Prostate gland (tissue), 2 donors: ENCODE measurements at regions not wholly inside any gene's neighbourhood (a gene's known extent, or its start where the extent isn't known, plus 50 kb on each side); places are given as distances from the start of the nearest gene placed in this dataset.

Experiments
- DNase-seq: peaks from one replicate; pipeline ENCODE4 v3.0.0-alpha.2; 2019; ENCODE audit warnings: low spot score
- H3K27ac ChIP-seq, 2 donors: fragments of 200-600 bp; sonication (generic); 2 replicates each; pipeline ENCODE4 v1.5.1; 2017 to 2019
- H3K27me3 ChIP-seq: fragments of 200-600 bp; sonication (generic); replicated peaks from 2 replicates; pipeline ENCODE4 v1.5.1; 2019; ENCODE audit not compliant: insufficient read depth
- H3K36me3 ChIP-seq, 2 donors: fragments of 200-600 bp; sonication (generic); 1 replicate in 1 of 2; 2 replicates in 1 of 2; pipeline versions ENCODE4 v1.5.1 to v1.8.1; 2017 to 2019
- H3K4me1 ChIP-seq: fragments of 200-600 bp; sonication (generic); replicated peaks from 2 replicates; pipeline ENCODE4 v1.5.1; 2019
- H3K4me3 ChIP-seq, 2 donors: fragments of 200-600 bp; sonication (generic); 2 replicates each; pipeline ENCODE4 v1.5.1; 2017 to 2019
- H3K9me3 ChIP-seq: fragments of 200-600 bp; sonication (generic); 2 replicates; pipeline ENCODE4 v1.5.1; 2017
- POLR2A ChIP-seq: fragments of 450-650 bp; IDR thresholded peaks from one replicate; pipeline ENCODE4 v1.6.1; 2016; ENCODE audit warnings: antibody characterized with exemption, mild to moderate bottlenecking
- POLR2AphosphoS5 ChIP-seq: sonication (generic); formaldehyde crosslinking; IDR thresholded peaks from one replicate; pipeline ENCODE4 v1.6.1; 2017; ENCODE audit warnings: antibody characterized with exemption
- WGBS: methylation state at CpG from one replicate; pipeline ENCODE4 v1.1.5; 2018; 5-methylcytosine and 5-hydroxymethylcytosine counted together
- intact Hi-C: fragments of 100-400 bp; cut with DNase I; formaldehyde crosslinking; loops from one replicate; pipeline ENCODE4 v1.14.2; 2022
- TF ChIP-seq, protein P1 (sequence below), 4 experiments: fragments of 200-600 bp in 2 of 4; fragments of 450-650 bp in 2 of 4; sonication (generic) in 2 of 4; IDR thresholded peaks; 1 replicate in 3 of 4; 2 replicates in 1 of 4; pipeline ENCODE4 v1.5.1; 2016 to 2019; ENCODE audit warnings: antibody characterized with exemption in 4 of 4, mild to moderate bottlenecking in 2 of 4, moderate library complexity in 2 of 4

DNA sequence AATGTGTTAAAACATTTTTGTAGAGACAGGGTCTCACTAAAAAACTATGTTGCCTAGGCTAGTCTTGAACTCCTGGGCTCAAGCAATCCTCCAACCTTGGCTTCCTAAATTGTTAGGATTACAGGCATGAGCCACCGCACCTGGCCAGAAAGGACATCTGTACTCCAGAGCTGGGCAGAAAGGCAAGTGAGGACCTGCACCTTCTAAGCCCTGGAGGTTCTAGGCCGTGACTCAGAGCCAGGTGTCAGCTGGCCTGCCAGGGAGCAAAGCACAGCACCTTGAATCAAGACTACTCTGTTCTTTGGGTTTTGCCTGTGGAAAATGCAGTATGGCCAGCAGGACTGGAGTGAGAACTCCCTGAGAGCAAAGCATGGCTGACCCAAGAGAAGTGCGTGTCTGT lies 396.5 kb downstream of the ADRA2A start:
- no peaks in the 10 kb centered on the region for H3K9me3 ChIP-seq
- no peaks in the 10 kb centered on the region for H3K4me1 ChIP-seq
- no peak overlapping the region for H3K4me3 ChIP-seq
- H3K27ac ChIP-seq: no peak overlapping the region
- intact Hi-C loops: no loop called here
- 50% methylated on average over 3 of the region's 3 CpGs for WGBS
- no peak for DNase-seq
- TF ChIP-seq, protein P1, sequence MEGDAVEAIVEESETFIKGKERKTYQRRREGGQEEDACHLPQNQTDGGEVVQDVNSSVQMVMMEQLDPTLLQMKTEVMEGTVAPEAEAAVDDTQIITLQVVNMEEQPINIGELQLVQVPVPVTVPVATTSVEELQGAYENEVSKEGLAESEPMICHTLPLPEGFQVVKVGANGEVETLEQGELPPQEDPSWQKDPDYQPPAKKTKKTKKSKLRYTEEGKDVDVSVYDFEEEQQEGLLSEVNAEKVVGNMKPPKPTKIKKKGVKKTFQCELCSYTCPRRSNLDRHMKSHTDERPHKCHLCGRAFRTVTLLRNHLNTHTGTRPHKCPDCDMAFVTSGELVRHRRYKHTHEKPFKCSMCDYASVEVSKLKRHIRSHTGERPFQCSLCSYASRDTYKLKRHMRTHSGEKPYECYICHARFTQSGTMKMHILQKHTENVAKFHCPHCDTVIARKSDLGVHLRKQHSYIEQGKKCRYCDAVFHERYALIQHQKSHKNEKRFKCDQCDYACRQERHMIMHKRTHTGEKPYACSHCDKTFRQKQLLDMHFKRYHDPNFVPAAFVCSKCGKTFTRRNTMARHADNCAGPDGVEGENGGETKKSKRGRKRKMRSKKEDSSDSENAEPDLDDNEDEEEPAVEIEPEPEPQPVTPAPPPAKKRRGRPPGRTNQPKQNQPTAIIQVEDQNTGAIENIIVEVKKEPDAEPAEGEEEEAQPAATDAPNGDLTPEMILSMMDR (IDR thresholded peaks at IDR 0.05): no peak
- TF ChIP-seq POLR2AphosphoS5 (no peak), POLR2A (no peak)
- H3K27me3 ChIP-seq: no peaks in the 10 kb centered on the region
- no peaks in the 10 kb centered on the region for H3K36me3 ChIP-seq

DNA sequence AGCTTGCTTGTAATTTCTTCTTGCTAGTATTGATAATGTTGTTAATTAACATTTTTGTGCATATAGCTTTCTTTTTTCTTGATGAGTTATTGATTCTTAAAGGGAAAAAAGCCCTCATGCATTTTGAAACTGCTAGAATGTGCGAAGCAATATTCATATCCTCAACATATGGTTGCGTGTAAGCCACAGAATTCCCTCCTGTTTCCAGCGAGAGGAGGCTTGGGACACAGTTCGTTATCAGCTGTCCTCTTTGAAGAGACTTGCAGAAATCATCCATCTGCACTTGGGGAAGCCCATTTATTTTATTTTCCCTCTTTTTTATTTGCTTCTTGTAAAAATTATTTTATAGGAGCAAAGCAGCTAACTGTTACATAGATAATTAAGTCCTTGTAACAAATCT lies 398.0 kb downstream of the ADRA2A start:
- intact Hi-C loops: no loop called here
- Histone ChIP-seq H3K4me1 (no peaks in the 10 kb centered on the region), H3K4me3 (no peak overlapping the region), H3K36me3 (no peaks in the 10 kb centered on the region), H3K27me3 (no peaks in the 10 kb centered on the region), H3K27ac (no peak overlapping the region), H3K9me3 (no peaks in the 10 kb centered on the region)
- DNase-seq: no peak
- TF ChIP-seq POLR2AphosphoS5 (no peak), POLR2A (no peak)
- TF ChIP-seq, protein P1 (IDR thresholded peaks at IDR 0.05): no peak
- 49% methylated on average over 4 of the region's 4 CpGs for WGBS

DNA sequence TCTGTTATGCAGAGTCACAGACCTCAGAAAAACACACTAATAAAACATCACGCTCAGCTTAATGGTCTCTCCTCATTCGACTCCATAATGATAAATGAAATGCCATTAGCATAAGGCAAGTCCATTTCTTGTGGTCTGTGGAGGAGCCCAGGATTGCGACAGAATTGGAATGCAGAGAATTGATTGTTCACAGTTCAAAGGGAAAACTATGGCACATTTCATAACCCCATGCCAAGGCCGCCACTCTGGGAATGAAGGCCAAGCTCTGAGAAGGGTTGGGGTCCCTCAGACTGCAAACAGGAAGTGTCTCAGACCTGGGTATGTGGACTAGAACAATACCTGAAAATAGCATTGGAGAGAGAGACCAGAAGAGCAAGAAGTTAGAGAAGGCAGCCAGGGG lies 398.9 kb downstream of the ADRA2A start:
- no peak for DNase-seq
- WGBS: 43% methylated on average over 4 of the region's 4 CpGs
- intact Hi-C loops: no loop called here

DNA sequence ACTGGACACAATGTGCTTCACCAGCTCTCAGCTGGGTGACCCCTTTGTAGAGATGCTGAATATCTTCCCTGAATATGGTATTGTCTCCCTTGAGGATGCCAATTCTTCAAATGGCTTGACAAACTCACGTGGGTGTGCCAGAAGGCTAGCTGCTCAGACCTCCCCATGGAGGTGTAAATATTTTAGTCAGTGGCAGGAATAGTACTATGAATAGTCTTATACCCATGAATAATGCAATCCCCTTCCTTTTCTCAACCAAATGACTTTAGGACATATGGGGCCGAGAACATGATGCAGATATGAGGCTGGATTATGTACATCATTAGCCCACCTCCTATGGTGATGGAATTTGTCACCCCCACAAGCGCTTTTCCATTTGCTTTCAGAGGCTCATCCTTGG lies 401.8 kb downstream of the ADRA2A start:
- H3K9me3 ChIP-seq: no peaks in the 10 kb centered on the region
- WGBS: 87% methylated on average over 3 of the region's 3 CpGs
- intact Hi-C loops: no loop called here
- no peaks in the 10 kb centered on the region for H3K36me3 ChIP-seq
- no peak overlapping the region for H3K4me3 ChIP-seq
- TF ChIP-seq POLR2AphosphoS5: no peak
- DNase-seq: no peak
- H3K27ac ChIP-seq: no peak overlapping the region
- H3K27me3 ChIP-seq: no peaks in the 10 kb centered on the region
- no peaks in the 10 kb centered on the region for H3K4me1 ChIP-seq

More for the DNA sequence above, 398.9 kb downstream of the ADRA2A start:
- no peaks in the 10 kb centered on the region for H3K4me1 ChIP-seq
- TF ChIP-seq, protein P1 (IDR thresholded peaks at IDR 0.05): no peak
- TF ChIP-seq POLR2A (no peak), POLR2AphosphoS5 (no peak)
- no peak overlapping the region for H3K4me3 ChIP-seq
- H3K27ac ChIP-seq: no peak overlapping the region
- H3K27me3 ChIP-seq: no peaks in the 10 kb centered on the region
- H3K9me3 ChIP-seq: no peaks in the 10 kb centered on the region
- H3K36me3 ChIP-seq: no peaks in the 10 kb centered on the region

DNA sequence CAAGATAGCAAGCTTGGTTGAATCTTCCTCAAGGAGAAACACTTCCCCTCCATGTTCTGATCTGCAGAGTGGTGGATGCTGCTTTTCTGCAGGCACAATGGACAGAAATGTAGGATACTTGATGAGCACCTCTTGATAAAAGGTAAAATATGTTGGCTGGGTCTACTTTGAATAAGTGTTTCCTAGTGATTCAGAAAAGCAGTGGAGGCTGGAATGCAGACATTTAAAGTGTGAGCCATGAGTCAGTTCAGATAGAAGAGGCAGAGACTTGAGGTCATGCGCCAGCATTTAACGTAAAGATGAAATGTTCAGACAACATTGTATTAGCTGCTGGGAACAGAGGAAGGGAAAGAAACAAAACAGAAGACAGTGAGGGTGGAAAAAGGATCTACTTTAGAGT lies 403.1 kb downstream of the ADRA2A start:
- Histone ChIP-seq H3K36me3 (no peaks in the 10 kb centered on the region), H3K9me3 (no peaks in the 10 kb centered on the region), H3K27ac (no peak overlapping the region), H3K4me3 (no peak overlapping the region), H3K27me3 (no peaks in the 10 kb centered on the region), H3K4me1 (no peaks in the 10 kb centered on the region)
- no peak for TF ChIP-seq POLR2AphosphoS5
- no peak for TF ChIP-seq POLR2A
- no peak for DNase-seq
- 72% methylated on average over 2 of the region's 2 CpGs for WGBS
- intact Hi-C loops: no loop called here

DNA sequence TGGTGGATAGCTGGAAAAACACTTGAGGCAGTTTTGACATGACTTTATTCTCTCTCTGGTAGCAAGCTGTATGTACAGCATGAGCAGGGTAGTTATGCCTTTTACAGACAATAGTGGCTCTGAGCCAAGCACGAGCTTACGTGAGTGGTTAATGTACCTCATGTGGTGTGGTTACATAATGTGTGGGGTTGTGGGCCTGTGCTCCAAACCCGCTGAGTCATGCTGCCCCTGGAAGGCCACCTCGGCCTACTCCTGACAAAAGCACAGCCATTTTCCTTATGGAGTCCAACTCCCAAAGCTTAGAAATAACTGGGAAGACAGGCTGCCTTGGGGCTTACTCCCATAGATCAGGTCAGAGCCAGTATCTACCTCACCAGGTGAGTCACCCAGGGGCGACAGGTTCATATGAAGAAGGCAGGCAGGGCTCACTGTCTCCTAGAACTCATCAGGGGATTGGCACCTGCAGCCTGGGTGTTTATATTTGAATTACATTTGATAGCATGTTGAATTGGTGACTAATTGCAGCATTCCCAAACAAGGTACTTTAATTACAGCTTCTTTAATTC lies 404.5 kb downstream of the ADRA2A start:
- intact Hi-C loops: no loop called here
- Histone ChIP-seq H3K4me3 (no peak overlapping the region), H3K9me3 (no peaks in the 10 kb centered on the region), H3K36me3 (no peaks in the 10 kb centered on the region), H3K27ac (no peak overlapping the region), H3K27me3 (no peaks in the 10 kb centered on the region), H3K4me1 (no peaks in the 10 kb centered on the region)
- TF ChIP-seq POLR2AphosphoS5: no peak
- DNase-seq: no peak
- 83% methylated on average over 5 of the region's 5 CpGs for WGBS
